Activated naive CD4-positive, alpha-beta T cell treated with anti-CD3 and anti-CD28 coated beads for 36 hours (primary cell): ENCODE measurements at regions not wholly inside any gene's neighbourhood (a gene's known extent, or its start where the extent isn't known, plus 50 kb on each side); places are given as distances from the start of the nearest gene placed in this dataset.

ENCODE experiments used
- CTCF ChIA-PET: fragments of 350-600 bp; sonication (Branson Sonifier 250); formaldehyde crosslinking; loops from one replicate; lab custom pipeline; 2021; ENCODE audit warnings: antibody characterized with exemption; lab: Charles Lee
- DNase-seq: peaks from one replicate; pipeline ENCODE4 v3.0.0-alpha.2; 2020
- H3K27ac Mint-ChIP-seq: one replicate; pipeline ENCODE4 v1.8.0; 2021; ENCODE audit warnings: mild to moderate bottlenecking, mixed read lengths
- H3K27me3 Mint-ChIP-seq: one replicate; pipeline ENCODE4 v1.8.0; 2021; ENCODE audit warnings: low read depth, mixed read lengths
- H3K36me3 Mint-ChIP-seq: one replicate; pipeline ENCODE4 v1.8.0; 2021; ENCODE audit warnings: low read depth, mixed read lengths
- H3K4me1 Mint-ChIP-seq: one replicate; pipeline ENCODE4 v1.8.0; 2021; ENCODE audit warnings: low read depth, mixed read lengths
- H3K4me3 Mint-ChIP-seq: one replicate; pipeline ENCODE4 v1.8.0; 2021; ENCODE audit warnings: mild to moderate bottlenecking, moderate library complexity, mixed read lengths
- H3K9me3 Mint-ChIP-seq: one replicate; pipeline ENCODE4 v1.8.0; 2021; ENCODE audit warnings: mixed read lengths
- intact Hi-C: fragments of 100-400 bp; cut with micrococcal nuclease; formaldehyde crosslinking; loops from one replicate; pipeline ENCODE4 v1.15.1; 2023

DNA sequence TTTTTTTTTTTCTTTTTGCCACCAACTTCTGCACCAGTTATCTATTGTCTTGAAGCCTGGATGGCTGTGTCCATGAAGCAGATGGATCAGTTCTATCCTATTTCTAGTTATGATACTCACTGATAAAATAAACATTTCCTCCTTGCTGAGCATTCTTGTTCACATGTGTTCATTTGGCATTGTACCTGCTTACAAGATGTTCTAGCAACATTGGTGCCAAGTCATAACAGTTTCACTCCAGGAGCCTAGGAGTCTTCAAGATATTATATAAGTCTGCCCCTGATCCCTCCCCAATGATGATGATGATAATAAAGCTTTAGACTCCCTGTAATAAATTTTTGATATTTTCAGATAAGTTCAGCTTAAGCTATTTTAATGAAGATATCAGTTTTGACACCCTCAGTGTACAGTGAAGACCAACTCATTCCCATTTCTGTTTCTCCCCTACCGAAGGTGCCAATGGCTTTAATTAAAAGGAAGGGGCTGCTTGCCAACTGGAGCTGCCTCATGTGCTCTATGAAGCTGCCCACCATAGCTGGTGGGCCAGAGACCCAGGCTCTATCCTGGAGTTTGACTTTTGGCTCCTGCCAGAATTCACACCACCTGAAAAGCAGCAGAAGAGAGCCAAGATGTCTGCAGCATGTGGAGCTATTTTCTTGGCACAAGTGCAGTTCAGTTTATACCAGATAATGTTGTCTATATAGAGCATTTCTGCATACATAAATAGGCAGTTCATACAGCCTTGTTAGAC, 265.4 kb upstream of the TET2 start:
- peaks cover 5% of the 10 kb centered on the region for H3K27me3 Mint-ChIP-seq
- DNase-seq, result no peak
- H3K4me1 Mint-ChIP-seq, result peaks cover 7% of the 10 kb centered on the region
- no peaks in the 10 kb centered on the region for H3K9me3 Mint-ChIP-seq
- H3K4me3 Mint-ChIP-seq, result no peak overlapping the region
- H3K27ac Mint-ChIP-seq, result no peak overlapping the region
- CTCF ChIA-PET, result no interaction called here
- intact Hi-C loops, result no loop called here
- no peaks in the 10 kb centered on the region for H3K36me3 Mint-ChIP-seq

DNA sequence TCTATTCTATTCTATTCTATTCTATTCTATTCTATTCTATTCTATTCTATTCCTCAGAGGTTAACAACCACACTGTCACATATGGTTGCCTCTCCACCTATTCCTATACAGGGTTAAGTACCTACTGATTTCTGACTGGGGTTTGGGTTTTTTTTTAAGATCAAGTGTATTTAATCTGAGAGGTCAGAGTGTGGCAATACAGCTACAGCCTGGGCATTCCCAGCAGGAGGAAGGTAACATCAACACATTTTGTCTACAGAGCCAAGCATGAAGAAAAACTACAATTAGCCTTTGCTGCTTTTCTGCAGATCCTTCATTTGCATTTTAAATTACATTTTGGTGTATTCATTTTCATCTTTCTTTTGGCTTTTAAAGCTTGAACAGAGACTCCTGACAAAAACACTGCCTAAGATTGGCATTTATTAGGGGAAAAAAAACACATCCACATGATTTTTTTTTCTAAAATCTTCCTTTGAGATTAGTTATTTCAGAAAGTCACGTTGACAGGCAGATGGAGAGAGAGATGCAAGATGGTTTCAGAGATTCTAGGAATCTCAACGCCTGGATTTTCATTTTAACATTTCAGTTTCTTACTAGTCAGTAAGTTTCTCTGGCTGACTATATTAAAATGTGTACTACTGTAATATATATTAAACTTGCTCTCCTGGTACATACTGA, 255.9 kb upstream of the TET2 start:
- peaks cover 5% of the 10 kb centered on the region for H3K4me1 Mint-ChIP-seq
- DNase-seq, result no peak
- peaks cover 3% of the 10 kb centered on the region for H3K9me3 Mint-ChIP-seq
- no peak overlapping the region for H3K4me3 Mint-ChIP-seq
- H3K27me3 Mint-ChIP-seq, result no peaks in the 10 kb centered on the region
- no peak overlapping the region for H3K27ac Mint-ChIP-seq
- no peaks in the 10 kb centered on the region for H3K36me3 Mint-ChIP-seq
- CTCF ChIA-PET, result no interaction called here
- intact Hi-C loops, result no loop called here

DNA sequence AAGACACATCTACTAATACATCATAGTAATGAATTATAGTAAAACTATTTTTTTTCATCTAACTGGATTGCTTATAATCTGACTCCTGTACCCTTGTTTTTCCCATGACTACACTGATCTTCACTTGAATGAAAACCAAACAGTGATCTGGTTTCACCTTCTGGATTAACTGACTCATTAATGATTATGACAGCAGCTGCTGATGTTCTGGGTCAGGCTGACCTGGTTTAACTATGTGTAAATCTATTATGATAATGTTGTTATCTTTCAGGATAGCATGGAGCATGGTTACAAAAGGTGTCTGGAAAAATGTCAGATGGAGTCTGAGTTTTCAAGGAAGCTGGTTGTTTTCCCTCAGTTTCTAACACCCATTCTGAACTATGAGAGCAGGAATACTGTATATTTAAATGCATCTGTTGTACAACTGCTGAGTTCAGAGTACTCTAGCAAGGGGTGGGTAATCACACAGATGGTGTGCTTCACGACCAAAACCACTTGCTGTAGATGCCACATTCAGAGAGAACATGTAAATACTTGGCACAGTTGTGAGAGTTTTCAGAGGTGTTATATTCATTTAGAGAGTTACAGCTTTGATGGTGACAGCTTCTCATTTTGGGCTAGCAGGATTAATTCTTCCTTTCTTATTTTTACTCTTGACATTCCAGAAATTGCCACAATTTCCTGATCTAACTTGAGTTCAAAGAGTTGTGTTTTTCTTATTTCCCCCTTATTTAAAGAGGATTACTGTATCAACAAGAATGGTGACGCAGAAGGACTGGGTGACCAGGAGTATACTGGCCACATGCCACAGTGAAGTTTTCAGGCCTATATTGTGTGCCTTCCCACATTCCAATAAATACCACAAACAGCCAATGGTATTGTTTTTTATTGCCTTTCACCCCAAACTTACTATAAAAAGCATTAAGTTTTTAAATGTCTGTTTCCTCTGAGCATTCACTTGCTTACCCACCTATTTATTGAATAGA, 249.7 kb upstream of the TET2 start:
- Mint-ChIP-seq H3K4me3 (no peak overlapping the region), H3K27me3 (no peaks in the 10 kb centered on the region), H3K9me3 (peaks cover 9% of the 10 kb centered on the region), H3K36me3 (no peaks in the 10 kb centered on the region), H3K4me1 (peaks cover 9% of the 10 kb centered on the region), H3K27ac (no peak overlapping the region)
- intact Hi-C loops, result loop anchor here (2.0 kb wide), 1 partner anchor 162 kb away; no protein-coding TSS in a partner anchor
- no peak for DNase-seq
- CTCF ChIA-PET, result no interaction called here

GRCh38 chr4:104899863-104900262, 246.8 kb upstream of the TET2 start:
- intact Hi-C loops, result no loop called here
- DNase-seq, result no peak
- H3K9me3 Mint-ChIP-seq, result peaks cover 6% of the 10 kb centered on the region
- H3K4me1 Mint-ChIP-seq, result peaks cover 9% of the 10 kb centered on the region
- no peak overlapping the region for H3K4me3 Mint-ChIP-seq
- CTCF ChIA-PET, result no interaction called here
- no peaks in the 10 kb centered on the region for H3K36me3 Mint-ChIP-seq
- H3K27me3 Mint-ChIP-seq, result no peaks in the 10 kb centered on the region
- H3K27ac Mint-ChIP-seq, result no peak overlapping the region

DNA sequence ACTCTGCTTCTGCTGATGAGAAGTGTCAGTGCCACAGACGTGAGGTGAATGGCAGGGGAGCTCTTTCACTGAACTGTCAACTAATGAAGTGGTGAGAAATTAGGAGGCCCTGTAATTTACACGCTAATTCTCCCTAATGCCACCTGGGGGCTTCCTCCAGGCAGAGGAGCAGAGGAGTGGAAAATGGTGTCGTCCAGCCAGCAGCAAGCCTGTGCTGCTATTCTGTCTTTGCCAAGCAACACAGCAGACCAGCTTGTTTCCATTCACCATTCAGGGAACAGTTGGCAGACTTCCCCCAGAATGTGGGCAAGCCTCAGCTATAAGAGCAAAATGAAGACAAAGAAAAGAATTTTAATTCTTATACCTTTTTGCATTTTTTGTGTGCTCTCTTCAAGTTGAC, 245.2 kb upstream of the TET2 start:
- peaks cover 4% of the 10 kb centered on the region for H3K4me1 Mint-ChIP-seq
- CTCF ChIA-PET, result interaction anchor here (1.0 kb wide), 1 partner anchor 14 kb away, joined by 4 read pairs; no protein-coding TSS in a partner anchor
- H3K9me3 Mint-ChIP-seq, result peaks cover 6% of the 10 kb centered on the region
- intact Hi-C loops, result no loop called here
- no peaks in the 10 kb centered on the region for H3K36me3 Mint-ChIP-seq
- no peak overlapping the region for H3K27ac Mint-ChIP-seq
- H3K4me3 Mint-ChIP-seq, result no peak overlapping the region
- no peak for DNase-seq
- no peaks in the 10 kb centered on the region for H3K27me3 Mint-ChIP-seq

DNA sequence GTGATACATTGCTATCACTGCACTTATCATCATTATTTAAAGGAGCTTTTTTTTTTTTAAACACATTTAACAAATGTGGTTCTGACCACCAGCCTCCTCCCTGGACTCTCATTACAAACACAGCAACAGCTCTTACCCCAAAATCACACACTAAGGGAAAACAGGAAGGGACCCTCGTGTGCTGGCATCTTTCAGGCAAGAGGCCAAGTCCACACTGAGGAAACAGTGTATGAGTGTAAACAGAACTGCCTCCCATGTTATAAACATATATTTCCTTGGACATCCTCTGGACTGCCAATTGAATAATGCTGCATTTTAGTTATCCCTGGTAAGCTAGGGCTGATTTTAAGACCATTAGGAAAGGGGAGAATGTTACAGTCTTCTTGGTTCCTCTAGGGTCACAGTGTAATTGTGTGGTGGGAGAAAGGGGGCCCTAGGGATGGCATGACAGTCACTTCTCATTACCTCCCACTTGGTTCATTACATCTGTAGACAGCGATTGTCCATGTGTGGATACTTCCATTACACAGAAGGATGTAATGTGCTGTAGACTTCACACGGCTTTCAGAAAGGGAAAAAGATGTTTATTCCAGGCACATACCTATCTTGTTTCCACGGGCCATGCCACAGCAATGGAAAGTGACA, 244.6 kb upstream of the TET2 start:
- CTCF ChIA-PET, result interaction anchor here (1.0 kb wide), 1 partner anchor 14 kb away, joined by 4 read pairs; no protein-coding TSS in a partner anchor
- DNase-seq, result no peak
- no peak overlapping the region for H3K27ac Mint-ChIP-seq
- H3K9me3 Mint-ChIP-seq, result peaks cover 6% of the 10 kb centered on the region
- intact Hi-C loops, result no loop called here
- no peaks in the 10 kb centered on the region for H3K36me3 Mint-ChIP-seq
- H3K4me1 Mint-ChIP-seq, result no peaks in the 10 kb centered on the region
- no peak overlapping the region for H3K4me3 Mint-ChIP-seq
- H3K27me3 Mint-ChIP-seq, result no peaks in the 10 kb centered on the region

DNA sequence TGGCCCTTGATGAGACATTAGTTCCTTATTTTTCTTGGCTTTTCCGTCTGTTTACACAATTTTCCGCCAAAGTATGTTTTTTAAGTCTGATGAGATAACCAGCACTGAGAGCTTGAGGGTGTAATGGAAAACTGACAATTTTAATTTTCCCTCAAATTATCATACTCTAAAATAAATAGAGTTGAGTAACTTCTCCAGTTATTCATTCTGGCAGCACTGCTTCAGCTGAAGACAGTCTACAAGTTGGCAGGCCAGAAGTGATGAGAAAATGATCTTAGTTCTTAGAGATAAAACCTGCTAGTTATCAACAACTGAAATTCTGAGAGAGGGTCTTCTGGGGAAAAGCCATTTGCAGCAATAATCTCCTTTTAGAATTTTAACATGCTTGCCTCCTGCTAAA, 241.6 kb upstream of the TET2 start:
- Mint-ChIP-seq H3K36me3 (no peaks in the 10 kb centered on the region), H3K27me3 (no peaks in the 10 kb centered on the region), H3K27ac (no peak overlapping the region), H3K9me3 (no peaks in the 10 kb centered on the region), H3K4me3 (no peak overlapping the region), H3K4me1 (no peaks in the 10 kb centered on the region)
- no peak for DNase-seq
- intact Hi-C loops, result no loop called here
- CTCF ChIA-PET, result no interaction called here

DNA sequence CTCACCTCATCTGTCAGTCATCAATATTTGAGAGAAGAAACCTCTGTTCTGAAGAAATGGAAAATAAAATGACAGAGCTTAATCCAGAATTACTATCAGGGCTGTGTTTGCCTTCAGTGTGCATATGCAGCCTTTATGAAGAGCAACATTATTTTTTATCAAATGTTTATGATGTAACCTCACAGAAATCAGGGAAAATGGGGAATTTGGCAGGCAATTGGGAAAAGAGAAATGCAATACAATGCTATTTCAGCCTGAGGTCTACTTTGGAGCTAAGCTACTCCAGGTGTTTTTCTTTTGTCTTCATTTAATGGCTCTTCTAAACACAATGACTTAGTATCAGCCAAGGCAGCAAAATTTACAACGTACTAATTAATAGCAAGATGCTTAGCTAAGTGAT, 241.1 kb upstream of the TET2 start:
- Mint-ChIP-seq H3K27ac (no peak overlapping the region), H3K4me1 (no peaks in the 10 kb centered on the region), H3K36me3 (no peaks in the 10 kb centered on the region), H3K9me3 (no peaks in the 10 kb centered on the region), H3K4me3 (no peak overlapping the region), H3K27me3 (no peaks in the 10 kb centered on the region)
- CTCF ChIA-PET, result no interaction called here
- no peak for DNase-seq
- intact Hi-C loops, result no loop called here

DNA sequence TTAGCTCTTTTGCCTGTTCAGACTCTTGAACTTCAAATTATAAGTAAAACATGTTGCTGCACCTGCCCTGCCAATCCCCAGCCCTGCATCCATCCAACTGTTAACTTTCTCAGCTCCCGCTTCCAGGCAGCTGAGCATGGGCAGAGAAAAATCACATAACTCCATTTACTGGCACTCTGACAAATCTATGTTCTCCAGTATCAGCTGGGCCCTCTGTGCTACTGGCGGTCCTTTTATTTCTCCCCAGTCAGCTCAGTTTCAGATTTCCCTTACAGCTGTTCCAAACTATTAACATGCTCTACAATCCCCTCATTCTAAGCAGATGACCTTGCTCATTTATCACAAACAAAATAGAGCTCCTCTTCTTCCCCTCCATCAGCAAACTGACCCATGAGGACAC, 240.4 kb upstream of the TET2 start:
- Mint-ChIP-seq H3K4me3 (no peak overlapping the region), H3K4me1 (no peaks in the 10 kb centered on the region), H3K9me3 (no peaks in the 10 kb centered on the region), H3K36me3 (no peaks in the 10 kb centered on the region), H3K27ac (no peak overlapping the region), H3K27me3 (no peaks in the 10 kb centered on the region)
- no peak for DNase-seq
- intact Hi-C loops, result no loop called here
- CTCF ChIA-PET, result no interaction called here

DNA sequence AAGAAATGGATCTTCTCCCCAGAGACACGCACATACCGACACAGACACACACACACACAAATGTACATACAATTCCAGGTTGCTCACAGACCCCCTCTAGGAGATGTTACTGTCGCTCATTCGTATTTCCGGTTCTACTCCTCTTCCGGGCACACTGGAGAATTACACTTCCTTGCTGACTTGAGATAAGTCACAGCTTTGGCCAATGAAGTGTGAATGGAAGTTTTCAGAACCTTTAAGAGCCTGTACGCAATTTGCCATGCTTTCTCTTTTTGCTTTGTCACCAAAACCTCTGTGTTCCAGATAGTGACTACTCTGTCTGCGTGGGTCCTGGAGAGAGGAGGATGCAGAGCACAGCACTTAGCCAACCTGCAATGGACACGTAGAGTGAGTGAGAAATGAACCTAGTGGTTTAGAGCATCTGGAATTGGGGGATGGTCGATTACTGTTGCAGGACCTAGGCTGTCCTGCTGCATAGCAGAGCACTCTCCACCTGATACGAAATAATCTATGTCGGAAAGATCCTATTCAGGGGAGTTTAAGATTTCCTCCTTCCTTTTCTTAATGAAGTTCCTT, 239.5 kb upstream of the TET2 start:
- CTCF ChIA-PET, result no interaction called here
- Mint-ChIP-seq H3K4me1 (no peaks in the 10 kb centered on the region), H3K27ac (no peak overlapping the region), H3K27me3 (no peaks in the 10 kb centered on the region), H3K9me3 (no peaks in the 10 kb centered on the region), H3K4me3 (no peak overlapping the region), H3K36me3 (no peaks in the 10 kb centered on the region)
- intact Hi-C loops, result no loop called here
- DNase-seq, result no peak

- no peak overlapping the region for H3K27ac Mint-ChIP-seq
- H3K27me3 Mint-ChIP-seq, result no peaks in the 10 kb centered on the region
- CTCF ChIA-PET, result no interaction called here
- H3K4me1 Mint-ChIP-seq, result no peaks in the 10 kb centered on the region
- no peak for DNase-seq
- intact Hi-C loops, result no loop called here
- H3K9me3 Mint-ChIP-seq, result peaks cover 2% of the 10 kb centered on the region
- H3K4me3 Mint-ChIP-seq, result no peak overlapping the region
- no peaks in the 10 kb centered on the region for H3K36me3 Mint-ChIP-seq
These were observed 238.7 kb upstream of the TET2 start for GRCh38 chr4:104907991-104908390.

DNA sequence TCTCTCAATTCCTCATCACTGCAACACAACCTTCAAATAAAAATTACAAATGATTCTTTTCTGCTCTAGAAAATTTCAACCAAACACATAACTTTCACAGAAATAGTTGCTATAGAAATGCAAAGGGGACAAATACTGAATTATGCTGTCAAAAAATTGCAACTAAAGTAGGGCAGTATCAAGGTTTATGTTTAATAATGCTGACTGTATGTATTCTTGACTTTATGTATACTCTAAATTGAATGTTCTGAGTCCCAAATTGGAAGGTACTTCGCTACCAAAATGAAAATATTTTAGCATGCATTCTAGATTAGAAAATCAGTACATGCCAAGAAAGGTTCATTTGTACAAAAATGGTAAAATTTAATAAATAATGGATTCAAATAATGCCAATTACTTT, 237.3 kb upstream of the TET2 start:
- DNase-seq, result no peak
- Mint-ChIP-seq H3K27me3 (no peaks in the 10 kb centered on the region), H3K27ac (no peak overlapping the region), H3K4me1 (no peaks in the 10 kb centered on the region), H3K9me3 (peaks cover 3% of the 10 kb centered on the region), H3K4me3 (no peak overlapping the region), H3K36me3 (no peaks in the 10 kb centered on the region)
- intact Hi-C loops, result no loop called here
- CTCF ChIA-PET, result no interaction called here
